ENCODE measurements at regions not wholly inside any gene's neighbourhood (a gene's known extent, or its start where the extent isn't known, plus 50 kb on each side); places are given as distances from the start of the nearest gene placed in this dataset.
A peak's percentile ranks its signal among the peaks of the same experiment; 100 is the strongest.

DNA sequence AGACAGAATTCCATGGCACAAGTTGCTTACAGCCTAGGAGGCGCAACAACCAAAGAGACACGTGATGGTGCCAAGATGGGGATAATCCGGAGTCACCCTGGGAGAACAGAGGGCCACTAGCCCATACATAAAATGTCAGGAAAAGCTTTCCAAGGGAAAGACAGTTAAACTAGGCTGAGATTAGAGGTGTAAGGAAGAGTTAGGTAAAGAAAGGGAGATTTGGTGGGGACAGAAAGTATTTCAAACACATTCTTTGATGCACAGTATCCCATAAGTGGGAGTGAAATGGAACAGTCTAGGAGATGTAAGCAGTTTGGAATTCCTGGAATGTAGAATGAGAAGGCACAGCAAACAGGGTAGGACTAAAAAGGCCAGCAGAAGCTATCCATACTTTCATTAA, 860.9 kb upstream of the LCORL start:
- Histone ChIP-seq H2AK5ac (ENCODE audit: insufficient read length, low read length) (no peak overlapping the region), H4K5ac (ENCODE audit: insufficient read length, low read depth, low read length) (no peak overlapping the region), H3T11ph (ENCODE audit: low read length) (no peak overlapping the region), H2BK120ac (ENCODE audit: low read depth, low read length, poor library complexity, severe bottlenecking) (no peak overlapping the region), H4K91ac (ENCODE audit: insufficient read length, low read depth, low read length) (no peak overlapping the region), H3K27ac (ENCODE audit: insufficient read length, low read depth, low read length) (no peak overlapping the region), H4K20me1 (ENCODE audit: control insufficient read depth, insufficient read depth, insufficient read length) (no peaks in the 10 kb centered on the region), H3K23ac (ENCODE audit: insufficient read length, low read depth, low read length) (no peak overlapping the region), H3K9me3 (ENCODE audit: control insufficient read depth, low read depth, low read length) (no peaks in the 10 kb centered on the region), H3K14ac (ENCODE audit: insufficient read depth, low read length) (no peak overlapping the region), H3K18ac (ENCODE audit: insufficient read length, low read depth, low read length) (no peak overlapping the region), H2BK20ac (ENCODE audit: low read depth, low read length, poor library complexity, severe bottlenecking) (no peak overlapping the region), H3K23me2 (ENCODE audit: insufficient read length, low read depth, low read length, poor library complexity, severe bottlenecking) (no peaks in the 10 kb centered on the region), H3K4ac (ENCODE audit: low read depth, low read length) (no peak overlapping the region), H3K4me2 (ENCODE audit: insufficient read depth, insufficient read length, low read length) (no peak overlapping the region), H3K4me1 (ENCODE audit: insufficient read depth, low read length) (no peaks in the 10 kb centered on the region), H3K56ac (ENCODE audit: insufficient read length, low read depth, low read length) (no peak overlapping the region), H2BK12ac (ENCODE audit: insufficient read length, low read depth, low read length) (no peak overlapping the region), H3K79me1 (ENCODE audit: insufficient read depth, low read depth, low read length, poor library complexity, severe bottlenecking) (no peaks in the 10 kb centered on the region), H2AFZ (ENCODE audit: low read length) (peak overlapping the region; percentile 10), H3K9ac (ENCODE audit: extremely low read depth, insufficient read length, low read length) (no peak overlapping the region), H2BK5ac (ENCODE audit: insufficient read length, low read length) (no peak overlapping the region), H3K27me3 (ENCODE audit: insufficient read depth, low read length) (no peaks in the 10 kb centered on the region), H4K8ac (replicated peaks; ENCODE audit: insufficient read length, low read depth, low read length) (no peak overlapping the region), H3K79me2 (ENCODE audit: insufficient read depth, low read length) (no peaks in the 10 kb centered on the region), H2BK15ac (ENCODE audit: low read depth, low read length) (no peak overlapping the region)
- no peak for DNase-seq
- peaks cover 0 to 2% of the 10 kb centered on the region in 2 experiments; a peak in 1 of 5 replicates for H3K9me3 Mint-ChIP-seq
- no peaks in the 10 kb centered on the region for H3K27me3 Mint-ChIP-seq (ENCODE audit: low read depth)
- no peak overlapping the region for H3K4me3 Mint-ChIP-seq
- WGBS (ENCODE audit: extremely low coverage, insufficient read length, low lambda C conversion rate): no CpG with 5 or more reads among the region's 3 CpGs
- H3K36me3 Mint-ChIP-seq (ENCODE audit: insufficient read depth in 1 of 3, low read depth in 3 of 3): no peaks in the 10 kb centered on the region; a peak in 1 of 7 replicates
- peak overlapping the region in 2 of 3 experiments; percentile 9 to 46; a peak in 4 of 7 replicates for H3K27ac Mint-ChIP-seq
- TF ChIP-seq, protein P1, sequence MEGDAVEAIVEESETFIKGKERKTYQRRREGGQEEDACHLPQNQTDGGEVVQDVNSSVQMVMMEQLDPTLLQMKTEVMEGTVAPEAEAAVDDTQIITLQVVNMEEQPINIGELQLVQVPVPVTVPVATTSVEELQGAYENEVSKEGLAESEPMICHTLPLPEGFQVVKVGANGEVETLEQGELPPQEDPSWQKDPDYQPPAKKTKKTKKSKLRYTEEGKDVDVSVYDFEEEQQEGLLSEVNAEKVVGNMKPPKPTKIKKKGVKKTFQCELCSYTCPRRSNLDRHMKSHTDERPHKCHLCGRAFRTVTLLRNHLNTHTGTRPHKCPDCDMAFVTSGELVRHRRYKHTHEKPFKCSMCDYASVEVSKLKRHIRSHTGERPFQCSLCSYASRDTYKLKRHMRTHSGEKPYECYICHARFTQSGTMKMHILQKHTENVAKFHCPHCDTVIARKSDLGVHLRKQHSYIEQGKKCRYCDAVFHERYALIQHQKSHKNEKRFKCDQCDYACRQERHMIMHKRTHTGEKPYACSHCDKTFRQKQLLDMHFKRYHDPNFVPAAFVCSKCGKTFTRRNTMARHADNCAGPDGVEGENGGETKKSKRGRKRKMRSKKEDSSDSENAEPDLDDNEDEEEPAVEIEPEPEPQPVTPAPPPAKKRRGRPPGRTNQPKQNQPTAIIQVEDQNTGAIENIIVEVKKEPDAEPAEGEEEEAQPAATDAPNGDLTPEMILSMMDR (conservative IDR thresholded peaks at IDR 0.05): no peak
- H3K4me1 Mint-ChIP-seq: peaks cover 6 to 8% of the 10 kb centered on the region in 2 experiments; a peak in 3 of 4 replicates
